ENCODE measurements at regions not wholly inside any gene's neighbourhood (a gene's known extent, or its start where the extent isn't known, plus 50 kb on each side); places are given as distances from the start of the nearest gene placed in this dataset.

DNA sequence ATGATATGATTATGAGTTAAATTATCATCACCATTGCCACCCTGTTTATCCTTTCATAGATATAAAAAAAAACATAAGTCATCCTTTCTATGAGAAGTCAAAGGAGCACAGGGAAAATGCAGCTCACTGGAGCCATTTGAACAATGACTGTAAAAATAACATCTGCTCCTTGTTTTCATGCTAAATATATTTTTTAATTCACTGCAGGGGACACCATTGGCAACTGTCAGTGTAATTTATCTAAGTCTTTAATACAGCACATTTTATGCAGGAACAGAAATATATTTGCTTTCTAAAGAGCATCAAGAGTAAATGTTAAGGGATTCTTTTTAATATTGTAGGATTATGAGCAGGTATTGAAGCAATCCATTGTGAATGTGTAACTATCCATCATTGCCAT lies 371.3 kb downstream of the ZBBX start:
- TF ChIP-seq, protein P1, sequence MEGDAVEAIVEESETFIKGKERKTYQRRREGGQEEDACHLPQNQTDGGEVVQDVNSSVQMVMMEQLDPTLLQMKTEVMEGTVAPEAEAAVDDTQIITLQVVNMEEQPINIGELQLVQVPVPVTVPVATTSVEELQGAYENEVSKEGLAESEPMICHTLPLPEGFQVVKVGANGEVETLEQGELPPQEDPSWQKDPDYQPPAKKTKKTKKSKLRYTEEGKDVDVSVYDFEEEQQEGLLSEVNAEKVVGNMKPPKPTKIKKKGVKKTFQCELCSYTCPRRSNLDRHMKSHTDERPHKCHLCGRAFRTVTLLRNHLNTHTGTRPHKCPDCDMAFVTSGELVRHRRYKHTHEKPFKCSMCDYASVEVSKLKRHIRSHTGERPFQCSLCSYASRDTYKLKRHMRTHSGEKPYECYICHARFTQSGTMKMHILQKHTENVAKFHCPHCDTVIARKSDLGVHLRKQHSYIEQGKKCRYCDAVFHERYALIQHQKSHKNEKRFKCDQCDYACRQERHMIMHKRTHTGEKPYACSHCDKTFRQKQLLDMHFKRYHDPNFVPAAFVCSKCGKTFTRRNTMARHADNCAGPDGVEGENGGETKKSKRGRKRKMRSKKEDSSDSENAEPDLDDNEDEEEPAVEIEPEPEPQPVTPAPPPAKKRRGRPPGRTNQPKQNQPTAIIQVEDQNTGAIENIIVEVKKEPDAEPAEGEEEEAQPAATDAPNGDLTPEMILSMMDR (IDR thresholded peaks at IDR 0.05): no peak
- no peak for TF ChIP-seq POLR2AphosphoS5 (IDR thresholded peaks at IDR 0.05; ENCODE audit: low read depth, low read length)
- TF ChIP-seq REST (IDR thresholded peaks at IDR 0.05; ENCODE audit: insufficient read depth in 1 of 2, low read depth in 2 of 2, low read length in 1 of 2): no peak
- no peak for TF ChIP-seq SIN3A (IDR thresholded peaks at IDR 0.05; ENCODE audit: borderline replicate concordance, insufficient read depth, low read depth, low read length)
